ENCODE measurements at regions not wholly inside any gene's neighbourhood (a gene's known extent, or its start where the extent isn't known, plus 50 kb on each side); places are given as distances from the start of the nearest gene placed in this dataset.

GRCh38 chr19:31504221-31504620, 155.0 kb upstream of the TSHZ3 start:
- Mint-ChIP-seq H3K27me3 (peaks cover 4% of the 10 kb centered on the region), H3K9me3 (no peaks in the 10 kb centered on the region), H3K27ac (no peak overlapping the region), H3K4me3 (no peak overlapping the region), H3K4me1 (ENCODE audit: low read depth) (no peaks in the 10 kb centered on the region), H3K36me3 (ENCODE audit: low read depth) (no peaks in the 10 kb centered on the region)
- TF ChIP-seq, protein P1, sequence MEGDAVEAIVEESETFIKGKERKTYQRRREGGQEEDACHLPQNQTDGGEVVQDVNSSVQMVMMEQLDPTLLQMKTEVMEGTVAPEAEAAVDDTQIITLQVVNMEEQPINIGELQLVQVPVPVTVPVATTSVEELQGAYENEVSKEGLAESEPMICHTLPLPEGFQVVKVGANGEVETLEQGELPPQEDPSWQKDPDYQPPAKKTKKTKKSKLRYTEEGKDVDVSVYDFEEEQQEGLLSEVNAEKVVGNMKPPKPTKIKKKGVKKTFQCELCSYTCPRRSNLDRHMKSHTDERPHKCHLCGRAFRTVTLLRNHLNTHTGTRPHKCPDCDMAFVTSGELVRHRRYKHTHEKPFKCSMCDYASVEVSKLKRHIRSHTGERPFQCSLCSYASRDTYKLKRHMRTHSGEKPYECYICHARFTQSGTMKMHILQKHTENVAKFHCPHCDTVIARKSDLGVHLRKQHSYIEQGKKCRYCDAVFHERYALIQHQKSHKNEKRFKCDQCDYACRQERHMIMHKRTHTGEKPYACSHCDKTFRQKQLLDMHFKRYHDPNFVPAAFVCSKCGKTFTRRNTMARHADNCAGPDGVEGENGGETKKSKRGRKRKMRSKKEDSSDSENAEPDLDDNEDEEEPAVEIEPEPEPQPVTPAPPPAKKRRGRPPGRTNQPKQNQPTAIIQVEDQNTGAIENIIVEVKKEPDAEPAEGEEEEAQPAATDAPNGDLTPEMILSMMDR (IDR thresholded peaks at IDR 0.05), result no peak
- no peak for DNase-seq
- ChIA-PET POLR2A (no interaction called here), CTCF (no interaction called here)
- ATAC-seq, result no peak
- intact Hi-C loops (cut with micrococcal nuclease), result no loop called here

DNA sequence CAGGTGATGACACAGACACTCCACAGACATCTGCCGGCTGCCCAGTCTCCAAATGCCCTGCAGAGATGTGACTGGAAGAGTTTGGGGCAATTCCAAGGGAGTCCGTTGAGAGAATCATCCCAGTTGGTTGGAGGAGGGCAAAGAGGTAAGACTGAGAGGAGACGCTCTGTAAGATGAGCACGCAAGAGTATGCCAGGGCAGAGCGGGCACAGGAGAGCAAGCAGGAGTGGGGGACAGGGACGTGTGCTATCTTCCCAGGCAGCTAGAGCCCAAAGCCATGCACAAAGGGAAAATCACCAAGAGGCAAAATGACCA, 156.3 kb upstream of the TSHZ3 start:
- no peak overlapping the region for H3K4me3 Mint-ChIP-seq
- H3K27ac Mint-ChIP-seq, result no peak overlapping the region
- ATAC-seq (no peak), DNase-seq (no peak)
- H3K4me1 Mint-ChIP-seq (ENCODE audit: low read depth), result no peaks in the 10 kb centered on the region
- ChIA-PET POLR2A (no interaction called here), CTCF (interaction anchor here (1.4 kb wide), 1 partner anchor 719 kb away, joined by 3 read pairs; no protein-coding TSS in a partner anchor)
- intact Hi-C loops (cut with micrococcal nuclease), result no loop called here
- no peaks in the 10 kb centered on the region for H3K36me3 Mint-ChIP-seq (ENCODE audit: low read depth)
- TF ChIP-seq, protein P1 (IDR thresholded peaks at IDR 0.05), result no peak
- no peaks in the 10 kb centered on the region for H3K9me3 Mint-ChIP-seq
- peaks cover 2% of the 10 kb centered on the region for H3K27me3 Mint-ChIP-seq

- Mint-ChIP-seq H3K4me1 (ENCODE audit: low read depth) (no peaks in the 10 kb centered on the region), H3K36me3 (ENCODE audit: low read depth) (no peaks in the 10 kb centered on the region), H3K27ac (no peak overlapping the region), H3K27me3 (peaks cover 2% of the 10 kb centered on the region), H3K9me3 (no peaks in the 10 kb centered on the region), H3K4me3 (no peak overlapping the region)
- no peak for ATAC-seq
- TF ChIP-seq, protein P1 (IDR thresholded peaks at IDR 0.05), result no peak
- ChIA-PET POLR2A (no interaction called here), CTCF (interaction anchor here (1.4 kb wide), 1 partner anchor 718 kb away, joined by 3 read pairs; no protein-coding TSS in a partner anchor)
- DNase-seq, result no peak
- intact Hi-C loops (cut with micrococcal nuclease), result no loop called here
These were observed 156.9 kb upstream of the TSHZ3 start for GRCh38 chr19:31506102-31506501.

GRCh38 chr19:31510635-31511034, 161.4 kb upstream of the TSHZ3 start:
- Mint-ChIP-seq H3K27ac (no peak overlapping the region), H3K27me3 (peaks cover 3% of the 10 kb centered on the region), H3K4me3 (no peak overlapping the region), H3K4me1 (ENCODE audit: low read depth) (no peaks in the 10 kb centered on the region), H3K36me3 (ENCODE audit: low read depth) (no peaks in the 10 kb centered on the region), H3K9me3 (no peaks in the 10 kb centered on the region)
- intact Hi-C loops (cut with micrococcal nuclease), result no loop called here
- ATAC-seq (no peak), DNase-seq (no peak)
- POLR2A ChIA-PET, result no interaction called here
- TF ChIP-seq, protein P1 (IDR thresholded peaks at IDR 0.05), result no peak
- CTCF ChIA-PET, result no interaction called here

GRCh38 chr19:31511098-31511497, 161.9 kb upstream of the TSHZ3 start:
- Mint-ChIP-seq H3K36me3 (ENCODE audit: low read depth) (no peaks in the 10 kb centered on the region), H3K27ac (no peak overlapping the region), H3K4me1 (ENCODE audit: low read depth) (no peaks in the 10 kb centered on the region), H3K9me3 (no peaks in the 10 kb centered on the region), H3K27me3 (peaks cover 3% of the 10 kb centered on the region), H3K4me3 (no peak overlapping the region)
- POLR2A ChIA-PET, result no interaction called here
- TF ChIP-seq, protein P1 (IDR thresholded peaks at IDR 0.05), result no peak
- intact Hi-C loops (cut with micrococcal nuclease), result no loop called here
- no peak for ATAC-seq
- CTCF ChIA-PET, result no interaction called here
- no peak for DNase-seq
